Activated naive CD4-positive, alpha-beta T cell treated with anti-CD3 and anti-CD28 coated beads for 36 hours (primary cell): ENCODE measurements at regions not wholly inside any gene's neighbourhood (a gene's known extent, or its start where the extent isn't known, plus 50 kb on each side); places are given as distances from the start of the nearest gene placed in this dataset.

Experiments
- CTCF ChIA-PET: fragments of 350-600 bp; sonication (Branson Sonifier 250); formaldehyde crosslinking; loops from one replicate; lab custom pipeline; 2021; ENCODE audit warnings: antibody characterized with exemption; lab: Charles Lee
- DNase-seq: peaks from one replicate; pipeline ENCODE4 v3.0.0-alpha.2; 2020
- H3K27ac Mint-ChIP-seq: one replicate; pipeline ENCODE4 v1.8.0; 2021; ENCODE audit warnings: mild to moderate bottlenecking, mixed read lengths
- H3K27me3 Mint-ChIP-seq: one replicate; pipeline ENCODE4 v1.8.0; 2021; ENCODE audit warnings: low read depth, mixed read lengths
- H3K36me3 Mint-ChIP-seq: one replicate; pipeline ENCODE4 v1.8.0; 2021; ENCODE audit warnings: low read depth, mixed read lengths
- H3K4me1 Mint-ChIP-seq: one replicate; pipeline ENCODE4 v1.8.0; 2021; ENCODE audit warnings: low read depth, mixed read lengths
- H3K4me3 Mint-ChIP-seq: one replicate; pipeline ENCODE4 v1.8.0; 2021; ENCODE audit warnings: mild to moderate bottlenecking, moderate library complexity, mixed read lengths
- H3K9me3 Mint-ChIP-seq: one replicate; pipeline ENCODE4 v1.8.0; 2021; ENCODE audit warnings: mixed read lengths
- intact Hi-C: fragments of 100-400 bp; cut with micrococcal nuclease; formaldehyde crosslinking; loops from one replicate; pipeline ENCODE4 v1.15.1; 2023

- intact Hi-C loops, result no loop called here
- Mint-ChIP-seq H3K27ac (no peak overlapping the region), H3K9me3 (no peaks in the 10 kb centered on the region), H3K27me3 (peaks cover 2% of the 10 kb centered on the region), H3K4me3 (no peak overlapping the region), H3K4me1 (no peaks in the 10 kb centered on the region), H3K36me3 (no peaks in the 10 kb centered on the region)
- DNase-seq, result no peak
- CTCF ChIA-PET, result interaction anchor here (0.6 kb wide), 1 partner anchor 89 kb away, joined by 3 read pairs; no protein-coding TSS in a partner anchor
Measured at GRCh38 chr12:127628645-127629044, 638.3 kb upstream of the TMEM132C start.

- Mint-ChIP-seq H3K36me3 (no peaks in the 10 kb centered on the region), H3K27me3 (peaks cover 2% of the 10 kb centered on the region), H3K4me3 (no peak overlapping the region), H3K27ac (no peak overlapping the region), H3K4me1 (no peaks in the 10 kb centered on the region), H3K9me3 (no peaks in the 10 kb centered on the region)
- DNase-seq, result no peak
- intact Hi-C loops, result no loop called here
- CTCF ChIA-PET, result no interaction called here
Measured at GRCh38 chr12:127629066-127629820, 637.7 kb upstream of the TMEM132C start.

- no peak overlapping the region for H3K27ac Mint-ChIP-seq
- H3K4me1 Mint-ChIP-seq, result no peaks in the 10 kb centered on the region
- DNase-seq, result no peak
- peaks cover 4% of the 10 kb centered on the region for H3K27me3 Mint-ChIP-seq
- no peaks in the 10 kb centered on the region for H3K9me3 Mint-ChIP-seq
- H3K4me3 Mint-ChIP-seq, result no peak overlapping the region
- intact Hi-C loops, result no loop called here
- CTCF ChIA-PET, result no interaction called here
- H3K36me3 Mint-ChIP-seq, result no peaks in the 10 kb centered on the region
Measured at GRCh38 chr12:127632461-127632860, 634.5 kb upstream of the TMEM132C start.

GRCh38 chr12:127635838-127636237 lies 631.1 kb upstream of the TMEM132C start:
- DNase-seq, result no peak
- intact Hi-C loops, result no loop called here
- Mint-ChIP-seq H3K4me1 (no peaks in the 10 kb centered on the region), H3K9me3 (peaks cover 2% of the 10 kb centered on the region), H3K27ac (no peak overlapping the region), H3K4me3 (no peak overlapping the region), H3K36me3 (no peaks in the 10 kb centered on the region), H3K27me3 (peaks cover 3% of the 10 kb centered on the region)
- CTCF ChIA-PET, result no interaction called here

- no peak overlapping the region for H3K27ac Mint-ChIP-seq
- H3K36me3 Mint-ChIP-seq, result no peaks in the 10 kb centered on the region
- H3K9me3 Mint-ChIP-seq, result peaks cover 2% of the 10 kb centered on the region
- peaks cover 3% of the 10 kb centered on the region for H3K27me3 Mint-ChIP-seq
- intact Hi-C loops, result no loop called here
- no peak overlapping the region for H3K4me3 Mint-ChIP-seq
- no peak for DNase-seq
- H3K4me1 Mint-ChIP-seq, result no peaks in the 10 kb centered on the region
- CTCF ChIA-PET, result no interaction called here
Measured at GRCh38 chr12:127636882-127637281, 630.1 kb upstream of the TMEM132C start.

- H3K27ac Mint-ChIP-seq, result no peak overlapping the region
- H3K9me3 Mint-ChIP-seq, result peaks cover 2% of the 10 kb centered on the region
- DNase-seq, result no peak
- H3K4me1 Mint-ChIP-seq, result no peaks in the 10 kb centered on the region
- intact Hi-C loops, result no loop called here
- CTCF ChIA-PET, result no interaction called here
- no peaks in the 10 kb centered on the region for H3K36me3 Mint-ChIP-seq
- H3K27me3 Mint-ChIP-seq, result no peaks in the 10 kb centered on the region
- no peak overlapping the region for H3K4me3 Mint-ChIP-seq
Measured at GRCh38 chr12:127640181-127640886, 626.6 kb upstream of the TMEM132C start.

- H3K9me3 Mint-ChIP-seq, result peaks cover 2% of the 10 kb centered on the region
- H3K36me3 Mint-ChIP-seq, result no peaks in the 10 kb centered on the region
- H3K27me3 Mint-ChIP-seq, result no peaks in the 10 kb centered on the region
- H3K4me3 Mint-ChIP-seq, result no peak overlapping the region
- H3K27ac Mint-ChIP-seq, result no peak overlapping the region
- no peak for DNase-seq
- intact Hi-C loops, result no loop called here
- no peaks in the 10 kb centered on the region for H3K4me1 Mint-ChIP-seq
- CTCF ChIA-PET, result no interaction called here
Measured at GRCh38 chr12:127642208-127642607, 624.8 kb upstream of the TMEM132C start.

GRCh38 chr12:127648321-127648720 lies 618.6 kb upstream of the TMEM132C start:
- H3K4me3 Mint-ChIP-seq, result no peak overlapping the region
- no peak overlapping the region for H3K27ac Mint-ChIP-seq
- H3K9me3 Mint-ChIP-seq, result peaks cover 3% of the 10 kb centered on the region
- H3K4me1 Mint-ChIP-seq, result no peaks in the 10 kb centered on the region
- no peaks in the 10 kb centered on the region for H3K27me3 Mint-ChIP-seq
- CTCF ChIA-PET, result no interaction called here
- intact Hi-C loops, result no loop called here
- H3K36me3 Mint-ChIP-seq, result no peaks in the 10 kb centered on the region
- no peak for DNase-seq

- H3K4me3 Mint-ChIP-seq, result no peak overlapping the region
- H3K27ac Mint-ChIP-seq, result no peak overlapping the region
- intact Hi-C loops, result no loop called here
- no peaks in the 10 kb centered on the region for H3K4me1 Mint-ChIP-seq
- CTCF ChIA-PET, result no interaction called here
- peaks cover 3% of the 10 kb centered on the region for H3K9me3 Mint-ChIP-seq
- H3K27me3 Mint-ChIP-seq, result no peaks in the 10 kb centered on the region
- H3K36me3 Mint-ChIP-seq, result no peaks in the 10 kb centered on the region
- no peak for DNase-seq
Measured at GRCh38 chr12:127649961-127650360, 617.0 kb upstream of the TMEM132C start.

GRCh38 chr12:127650626-127651025 lies 616.3 kb upstream of the TMEM132C start:
- CTCF ChIA-PET, result no interaction called here
- Mint-ChIP-seq H3K4me3 (no peak overlapping the region), H3K27ac (no peak overlapping the region), H3K36me3 (no peaks in the 10 kb centered on the region), H3K9me3 (peaks cover 3% of the 10 kb centered on the region), H3K4me1 (no peaks in the 10 kb centered on the region), H3K27me3 (no peaks in the 10 kb centered on the region)
- no peak for DNase-seq
- intact Hi-C loops, result no loop called here

- CTCF ChIA-PET, result no interaction called here
- peaks cover 3% of the 10 kb centered on the region for H3K9me3 Mint-ChIP-seq
- no peak for DNase-seq
- H3K4me1 Mint-ChIP-seq, result no peaks in the 10 kb centered on the region
- intact Hi-C loops, result no loop called here
- H3K36me3 Mint-ChIP-seq, result no peaks in the 10 kb centered on the region
- H3K27ac Mint-ChIP-seq, result no peak overlapping the region
- H3K27me3 Mint-ChIP-seq, result no peaks in the 10 kb centered on the region
- no peak overlapping the region for H3K4me3 Mint-ChIP-seq
Measured at GRCh38 chr12:127652281-127652680, 614.7 kb upstream of the TMEM132C start.

- H3K4me3 Mint-ChIP-seq, result no peak overlapping the region
- DNase-seq, result no peak
- CTCF ChIA-PET, result no interaction called here
Measured at GRCh38 chr12:127654383-127654985, 612.5 kb upstream of the TMEM132C start.

GRCh38 chr12:127655691-127656090 lies 611.3 kb upstream of the TMEM132C start:
- Mint-ChIP-seq H3K36me3 (no peaks in the 10 kb centered on the region), H3K27ac (no peak overlapping the region), H3K4me1 (no peaks in the 10 kb centered on the region), H3K27me3 (no peaks in the 10 kb centered on the region), H3K9me3 (no peaks in the 10 kb centered on the region), H3K4me3 (no peak overlapping the region)
- intact Hi-C loops, result no loop called here
- CTCF ChIA-PET, result no interaction called here
- no peak for DNase-seq

More at GRCh38 chr12:127654383-127654985, 612.5 kb upstream of the TMEM132C start:
- intact Hi-C loops, result no loop called here
- Mint-ChIP-seq H3K9me3 (peaks cover under 1% of the 10 kb centered on the region), H3K36me3 (no peaks in the 10 kb centered on the region), H3K27ac (no peak overlapping the region), H3K27me3 (no peaks in the 10 kb centered on the region), H3K4me1 (no peaks in the 10 kb centered on the region)
